H9 (cell line): ENCODE measurements at regions not wholly inside any gene's neighbourhood (a gene's known extent, or its start where the extent isn't known, plus 50 kb on each side); places are given as distances from the start of the nearest gene placed in this dataset.
A peak's percentile ranks its signal among the peaks of the same experiment; 100 is the strongest.

ENCODE experiments used
- DNase-seq: peaks from one replicate; pipeline ENCODE4 v3.0.0-alpha.2; 2017
- H2AFZ ChIP-seq: one replicate; pipeline ENCODE4 v1.6.1; 2013; ENCODE audit warnings: mild to moderate bottlenecking, low read length, control low read depth, moderate library complexity
- H2AK5ac ChIP-seq: 2 replicates; pipeline ENCODE4 v1.6.1; 2013; ENCODE audit warnings: low read length, control low read depth, mixed read lengths; ENCODE audit not compliant: insufficient read length
- H2BK120ac ChIP-seq: one replicate; pipeline ENCODE4 v1.6.1; 2013; ENCODE audit warnings: low read depth, mild to moderate bottlenecking, low read length, control low read depth, inconsistent platforms; ENCODE audit not compliant: poor library complexity, severe bottlenecking
- H2BK12ac ChIP-seq: 2 replicates; pipeline ENCODE4 v1.6.1; 2013; ENCODE audit warnings: low read length, control low read depth, mixed read lengths, low read depth; ENCODE audit not compliant: insufficient read length
- H2BK15ac ChIP-seq: 2 replicates; pipeline ENCODE4 v1.6.1; 2013; ENCODE audit warnings: low read depth, low read length, control low read depth
- H2BK20ac ChIP-seq: one replicate; pipeline ENCODE4 v1.6.1; 2013; ENCODE audit warnings: low read depth, mild to moderate bottlenecking, low read length, control low read depth, inconsistent platforms; ENCODE audit not compliant: poor library complexity, severe bottlenecking
- H2BK5ac ChIP-seq: 2 replicates; pipeline ENCODE4 v1.6.1; 2013; ENCODE audit warnings: low read length, control low read depth, mixed read lengths; ENCODE audit not compliant: insufficient read length
- H3K14ac ChIP-seq: 2 replicates; pipeline ENCODE4 v1.6.1; 2013; ENCODE audit warnings: low read length, control low read depth; ENCODE audit not compliant: insufficient read depth
- H3K18ac ChIP-seq: 2 replicates; pipeline ENCODE4 v1.6.1; 2013; ENCODE audit warnings: low read depth, mild to moderate bottlenecking, mixed read lengths, low read length, control low read depth; ENCODE audit not compliant: insufficient read length
- H3K23ac ChIP-seq: 2 replicates; pipeline ENCODE4 v1.6.1; 2013; ENCODE audit warnings: low read length, control low read depth, mixed read lengths, low read depth; ENCODE audit not compliant: insufficient read length
- H3K23me2 ChIP-seq: 2 replicates; pipeline ENCODE4 v1.6.1; 2013; ENCODE audit warnings: low read depth, mild to moderate bottlenecking, mixed read lengths, low read length, control low read depth; ENCODE audit not compliant: insufficient read length, poor library complexity, severe bottlenecking
- H3K27ac ChIP-seq: 2 replicates; pipeline ENCODE4 v1.5.1; 2013; ENCODE audit warnings: low read length, control low read depth, mixed read lengths, low read depth; ENCODE audit not compliant: insufficient read length
- H3K27me3 ChIP-seq: 2 replicates; pipeline ENCODE4 v1.6.1; 2013; ENCODE audit warnings: low read length, control low read depth, inconsistent platforms; ENCODE audit not compliant: insufficient read depth
- H3K4ac ChIP-seq: 2 replicates; pipeline ENCODE4 v1.6.1; 2013; ENCODE audit warnings: low read depth, mild to moderate bottlenecking, control low read depth, inconsistent platforms, low read length, moderate library complexity
- H3K4me1 ChIP-seq: 2 replicates; pipeline ENCODE4 v1.6.1; 2013; ENCODE audit warnings: low read length, control low read depth, inconsistent platforms; ENCODE audit not compliant: insufficient read depth
- H3K4me2 ChIP-seq: 2 replicates; pipeline ENCODE4 v1.6.1; 2013; ENCODE audit warnings: low read length, control low read depth, mixed read lengths; ENCODE audit not compliant: insufficient read length, insufficient read depth
- H3K56ac ChIP-seq: 2 replicates; pipeline ENCODE4 v1.6.1; 2013; ENCODE audit warnings: low read depth, mild to moderate bottlenecking, mixed read lengths, low read length, control low read depth; ENCODE audit not compliant: insufficient read length
- H3K79me1 ChIP-seq: 2 replicates; pipeline ENCODE4 v1.6.1; 2013; ENCODE audit warnings: low read depth, mild to moderate bottlenecking, moderate library complexity, low read length, control low read depth, inconsistent platforms; ENCODE audit not compliant: insufficient read depth, poor library complexity, severe bottlenecking
- H3K79me2 ChIP-seq: 2 replicates; pipeline ENCODE4 v1.6.1; 2013; ENCODE audit warnings: low read length, control low read depth, inconsistent platforms; ENCODE audit not compliant: insufficient read depth
- H3K9ac ChIP-seq: 2 replicates; pipeline ENCODE4 v1.6.1; 2013; ENCODE audit warnings: low read length, control low read depth, mixed read lengths; ENCODE audit not compliant: insufficient read length; ENCODE audit errors: extremely low read depth
- H3K9me3 ChIP-seq: one replicate; pipeline ENCODE4 v1.6.1; 2013; ENCODE audit warnings: low read depth, low read length, inconsistent platforms; ENCODE audit not compliant: control insufficient read depth
- H3T11ph ChIP-seq: one replicate; pipeline ENCODE4 v1.6.1; 2013; ENCODE audit warnings: mild to moderate bottlenecking, low read length, control low read depth, inconsistent platforms
- H4K20me1 ChIP-seq: one replicate; pipeline ENCODE4 v1.6.1; 2013; ENCODE audit not compliant: control insufficient read depth, insufficient read length, insufficient read depth
- H4K5ac ChIP-seq: 2 replicates; pipeline ENCODE4 v1.6.1; 2013; ENCODE audit warnings: low read depth, mild to moderate bottlenecking, mixed read lengths, low read length, control low read depth; ENCODE audit not compliant: insufficient read length
- H4K8ac ChIP-seq: replicated peaks from 2 replicates; pipeline ENCODE4 v1.6.1; 2013; ENCODE audit warnings: low read length, control low read depth, mixed read lengths, low read depth; ENCODE audit not compliant: insufficient read length
- H4K91ac ChIP-seq: 2 replicates; pipeline ENCODE4 v1.6.1; 2013; ENCODE audit warnings: low read depth, mild to moderate bottlenecking, moderate library complexity, mixed read lengths, low read length, control low read depth; ENCODE audit not compliant: insufficient read length
- H3K27ac Mint-ChIP-seq, 3 experiments: 2 replicates in 2 of 3; 3 replicates in 1 of 3; pipeline ENCODE4 v1.8.0; 2020 to 2021; ENCODE audit warnings: mixed read lengths in 3 of 3, mild to moderate bottlenecking in 1 of 3, moderate library complexity in 1 of 3
- H3K27me3 Mint-ChIP-seq: 2 replicates; pipeline ENCODE4 v1.8.0; 2021; ENCODE audit warnings: low read depth, mild to moderate bottlenecking, moderate library complexity, mixed read lengths
- H3K36me3 Mint-ChIP-seq, 3 experiments: 2 replicates in 2 of 3; 3 replicates in 1 of 3; pipeline ENCODE4 v1.8.0; 2020 to 2021; ENCODE audit warnings: low read depth in 3 of 3, mixed read lengths in 3 of 3; ENCODE audit not compliant: insufficient read depth in 1 of 3
- H3K4me1 Mint-ChIP-seq, 2 experiments: 2 replicates each; pipeline ENCODE4 v1.8.0; 2020; ENCODE audit warnings: mixed read lengths in 2 of 2
- H3K4me3 Mint-ChIP-seq, 2 experiments: 2 replicates in 1 of 2; 3 replicates in 1 of 2; pipeline ENCODE4 v1.8.0; 2020 to 2021; ENCODE audit warnings: mild to moderate bottlenecking in 2 of 2, mixed read lengths in 2 of 2, moderate library complexity in 1 of 2
- H3K9me3 Mint-ChIP-seq, 2 experiments: 2 replicates in 1 of 2; 3 replicates in 1 of 2; pipeline ENCODE4 v1.8.0; 2020; ENCODE audit warnings: mild to moderate bottlenecking in 2 of 2, mixed read lengths in 2 of 2, moderate library complexity in 1 of 2
- WGBS: extraction: QIAGEN DNeasy Blood & Tissue Kit; methylation state at CpG from one replicate; pipeline ENCODE4 v1.1.7; 2013; ENCODE audit warnings: missing lambda C conversion rate, low lambda C conversion rate, mixed read lengths; ENCODE audit not compliant: insufficient read length; ENCODE audit errors: extremely low coverage; 5-methylcytosine and 5-hydroxymethylcytosine counted together
- TF ChIP-seq, protein P1 (sequence below): fragments of 200-600 bp; sonication (generic); conservative IDR thresholded peaks from 3 replicates; pipeline ENCODE4 v1.8.0; 2021; ENCODE audit warnings: antibody characterized with exemption, mild to moderate bottlenecking

DNA sequence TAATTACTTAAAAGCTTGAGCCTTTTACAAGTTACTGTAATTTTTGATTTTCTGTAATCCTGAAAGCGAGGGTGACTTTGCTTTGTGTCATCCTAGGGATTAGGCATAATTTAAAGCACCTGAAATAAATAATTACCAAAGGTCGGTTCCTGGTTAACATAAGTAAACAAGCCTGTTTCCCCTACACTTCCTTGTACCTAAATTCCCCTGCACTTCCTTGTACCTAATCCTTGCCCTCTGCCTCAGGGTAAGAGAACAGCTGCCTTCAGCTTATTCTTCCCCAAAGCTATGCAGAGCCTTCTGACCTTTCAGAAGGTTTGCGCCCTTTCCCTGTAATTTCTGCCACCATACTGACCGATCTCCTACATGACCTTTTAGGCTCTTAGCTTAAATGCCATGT is 166.1 kb upstream of the PDE5A start:
- H3K27me3 Mint-ChIP-seq, result no peaks in the 10 kb centered on the region
- peak overlapping the region in 1 of 3 experiments; percentile 89; a peak in 2 of 7 replicates for H3K27ac Mint-ChIP-seq
- Histone ChIP-seq H2BK15ac (no peak overlapping the region), H3T11ph (no peak overlapping the region), H4K5ac (no peak overlapping the region), H3K4me2 (no peak overlapping the region), H2AFZ (no peak overlapping the region), H4K91ac (no peak overlapping the region), H3K4me1 (no peaks in the 10 kb centered on the region; the same call in 1 of the 2 replicates), H2BK120ac (no peak overlapping the region), H3K27ac (no peak overlapping the region), H2BK12ac (no peak overlapping the region), H3K4ac (no peak overlapping the region), H3K14ac (no peak overlapping the region), H3K79me1 (no peaks in the 10 kb centered on the region), H3K23me2 (no peaks in the 10 kb centered on the region), H2BK5ac (no peak overlapping the region), H4K20me1 (no peaks in the 10 kb centered on the region), H3K9ac (no peak overlapping the region), H2BK20ac (no peak overlapping the region), H3K23ac (no peak overlapping the region), H2AK5ac (no peak overlapping the region), H3K27me3 (no peaks in the 10 kb centered on the region), H3K9me3 (no peaks in the 10 kb centered on the region), H4K8ac (no peak overlapping the region), H3K18ac (no peak overlapping the region), H3K79me2 (no peaks in the 10 kb centered on the region), H3K56ac (no peak overlapping the region)
- H3K4me1 Mint-ChIP-seq, result peaks cover 5 to 11% of the 10 kb centered on the region in 2 experiments; a peak in 3 of 4 replicates
- WGBS, result no CpG with 5 or more reads among the region's 4 CpGs
- DNase-seq, result no peak
- no peaks in the 10 kb centered on the region; a peak in 1 of 5 replicates for H3K9me3 Mint-ChIP-seq
- H3K4me3 Mint-ChIP-seq, result no peak overlapping the region
- H3K36me3 Mint-ChIP-seq, result no peaks in the 10 kb centered on the region
- TF ChIP-seq, protein P1, sequence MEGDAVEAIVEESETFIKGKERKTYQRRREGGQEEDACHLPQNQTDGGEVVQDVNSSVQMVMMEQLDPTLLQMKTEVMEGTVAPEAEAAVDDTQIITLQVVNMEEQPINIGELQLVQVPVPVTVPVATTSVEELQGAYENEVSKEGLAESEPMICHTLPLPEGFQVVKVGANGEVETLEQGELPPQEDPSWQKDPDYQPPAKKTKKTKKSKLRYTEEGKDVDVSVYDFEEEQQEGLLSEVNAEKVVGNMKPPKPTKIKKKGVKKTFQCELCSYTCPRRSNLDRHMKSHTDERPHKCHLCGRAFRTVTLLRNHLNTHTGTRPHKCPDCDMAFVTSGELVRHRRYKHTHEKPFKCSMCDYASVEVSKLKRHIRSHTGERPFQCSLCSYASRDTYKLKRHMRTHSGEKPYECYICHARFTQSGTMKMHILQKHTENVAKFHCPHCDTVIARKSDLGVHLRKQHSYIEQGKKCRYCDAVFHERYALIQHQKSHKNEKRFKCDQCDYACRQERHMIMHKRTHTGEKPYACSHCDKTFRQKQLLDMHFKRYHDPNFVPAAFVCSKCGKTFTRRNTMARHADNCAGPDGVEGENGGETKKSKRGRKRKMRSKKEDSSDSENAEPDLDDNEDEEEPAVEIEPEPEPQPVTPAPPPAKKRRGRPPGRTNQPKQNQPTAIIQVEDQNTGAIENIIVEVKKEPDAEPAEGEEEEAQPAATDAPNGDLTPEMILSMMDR, result no peak
